HG03432 (cell line): ENCODE measurements at regions not wholly inside any gene's neighbourhood (a gene's known extent, or its start where the extent isn't known, plus 50 kb on each side); places are given as distances from the start of the nearest gene placed in this dataset.
"Not testable (repeated sequence)": the region's sequence is repeated elsewhere in the genome, so short reads cannot be mapped to it uniquely, and the experiment has no call there.

Experiments used
- ATAC-seq: cut with Tn5 transposase; IDR thresholded peaks from one replicate; pipeline ENCODE4 v1.9.1; 2021; ENCODE audit warnings: mild to moderate bottlenecking, moderate library complexity; ENCODE audit not compliant: unreplicated experiment

GRCh38 chr4:178015046-178015445 is 572.8 kb upstream of the AGA start:
- ATAC-seq: not testable (repeated sequence)

GRCh38 chr4:178026999-178027398 is 584.8 kb upstream of the AGA start:
- no peak for ATAC-seq

- ATAC-seq: no peak
Measured at GRCh38 chr4:178027796-178028195, 585.6 kb upstream of the AGA start.

- ATAC-seq: no peak
Measured at GRCh38 chr4:178028481-178028880, 586.2 kb upstream of the AGA start.

GRCh38 chr4:178037459-178038214 is 595.4 kb upstream of the AGA start:
- no peak for ATAC-seq

GRCh38 chr4:178056996-178057395 is 614.8 kb upstream of the AGA start:
- no peak for ATAC-seq

GRCh38 chr4:178063568-178063967 is 621.3 kb upstream of the AGA start:
- ATAC-seq: no peak

GRCh38 chr4:178066338-178066941 is 624.2 kb upstream of the AGA start:
- no peak for ATAC-seq

DNA sequence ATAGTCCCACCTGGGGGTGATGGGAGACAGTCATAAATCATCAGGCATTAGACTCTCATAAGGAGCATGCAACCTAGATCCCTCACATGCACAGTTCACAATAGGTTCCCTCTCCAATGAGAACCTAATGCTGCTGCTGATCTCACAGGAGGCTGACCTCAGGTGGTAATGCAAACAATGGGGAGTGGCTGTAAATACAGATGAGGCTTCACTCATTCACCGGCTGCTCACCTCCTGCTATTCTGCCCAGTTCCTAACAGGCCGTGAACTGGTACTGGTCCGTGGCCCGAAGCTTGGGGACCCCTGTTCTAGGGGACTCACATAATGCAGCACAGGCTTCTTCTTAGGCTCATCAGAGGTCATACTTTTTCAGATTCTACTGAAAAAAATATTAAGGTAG is 625.9 kb upstream of the AGA start:
- ATAC-seq: no peak

GRCh38 chr4:178070163-178070562 is 627.9 kb upstream of the AGA start:
- ATAC-seq: no peak

DNA sequence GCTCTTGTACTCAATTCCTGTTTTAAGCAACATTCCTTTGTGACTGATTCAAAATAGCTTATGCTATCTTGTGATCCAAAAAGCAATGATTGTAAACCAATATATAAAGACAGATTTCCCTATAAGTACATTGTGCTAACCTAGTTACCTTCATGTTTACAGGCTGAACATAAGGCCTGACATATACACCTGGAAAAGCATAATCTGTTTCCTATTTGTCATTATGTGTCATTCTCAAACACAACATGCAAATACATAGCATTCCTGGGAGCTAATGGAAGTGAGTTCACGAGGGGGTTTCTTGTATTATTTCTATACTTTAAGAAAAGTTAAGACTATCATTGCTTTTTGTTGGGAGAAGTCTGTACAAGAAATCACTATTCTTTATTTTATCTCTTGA is 638.1 kb upstream of the AGA start:
- no peak for ATAC-seq

GRCh38 chr4:178081176-178081575 is 638.9 kb upstream of the AGA start:
- ATAC-seq: no peak

- no peak for ATAC-seq
Measured at GRCh38 chr4:178081896-178082295, 639.7 kb upstream of the AGA start.

DNA sequence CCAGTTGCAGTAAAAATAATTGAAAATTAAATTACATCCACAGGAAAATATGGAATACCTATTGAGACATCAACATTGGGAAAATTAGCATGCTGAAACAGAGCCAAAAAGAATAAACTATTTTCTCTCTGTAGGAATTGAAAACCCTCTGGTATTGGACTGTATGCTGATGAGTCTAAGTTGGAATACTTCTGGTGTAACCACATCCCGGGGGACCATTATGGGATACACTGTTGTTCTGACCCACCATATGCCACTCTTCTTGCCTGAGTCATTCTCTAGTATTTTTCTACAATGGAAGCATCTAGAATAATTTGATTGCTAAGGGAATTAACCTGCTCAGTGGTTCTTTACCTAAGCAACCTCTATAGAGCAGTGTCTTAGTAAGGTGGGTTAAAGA is 640.7 kb upstream of the AGA start:
- ATAC-seq: no peak

GRCh38 chr4:178083968-178084367 is 641.7 kb upstream of the AGA start:
- no peak for ATAC-seq

- no peak for ATAC-seq
Measured at GRCh38 chr4:178086320-178086719, 644.1 kb upstream of the AGA start.

GRCh38 chr4:178090640-178091411 is 648.6 kb upstream of the AGA start:
- ATAC-seq: no peak

DNA sequence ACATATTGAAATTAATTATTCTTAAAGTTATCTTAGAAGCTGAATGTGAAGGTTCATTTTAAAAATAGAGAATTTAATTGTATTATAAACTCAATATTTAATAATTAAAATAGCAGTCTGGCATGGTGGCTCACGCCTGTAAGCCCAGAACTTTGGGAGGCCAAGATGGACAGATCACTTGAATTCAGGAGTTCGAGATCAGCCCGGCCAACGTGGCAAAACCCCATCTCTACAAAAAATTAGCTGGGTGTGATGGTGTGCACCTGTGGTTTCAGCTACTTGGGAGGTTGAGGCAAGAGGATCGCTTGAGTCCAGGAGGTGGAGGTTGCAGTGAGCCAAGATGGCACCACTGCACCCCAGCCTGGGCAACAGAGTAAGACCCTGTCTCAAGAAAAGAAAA is 659.9 kb upstream of the AGA start:
- ATAC-seq: no peak

DNA sequence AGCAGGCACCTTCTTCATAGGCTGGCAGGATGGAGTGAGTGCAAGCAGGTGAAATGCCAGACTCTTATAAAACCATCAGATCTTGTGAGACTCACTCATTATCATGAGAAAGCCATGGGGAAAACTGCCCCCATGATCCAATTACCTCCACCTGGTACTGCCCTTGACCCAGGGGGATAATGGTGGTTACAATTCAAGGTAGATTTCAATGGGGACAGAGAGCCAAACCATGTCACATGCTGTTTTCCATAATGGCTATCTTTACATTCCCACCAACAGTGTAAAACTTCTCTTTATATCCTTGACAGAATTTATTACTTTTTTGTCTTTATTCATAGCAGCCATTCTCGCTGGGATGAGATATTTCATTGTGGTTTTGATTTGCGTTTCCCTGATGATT is 663.0 kb upstream of the AGA start:
- no peak for ATAC-seq

DNA sequence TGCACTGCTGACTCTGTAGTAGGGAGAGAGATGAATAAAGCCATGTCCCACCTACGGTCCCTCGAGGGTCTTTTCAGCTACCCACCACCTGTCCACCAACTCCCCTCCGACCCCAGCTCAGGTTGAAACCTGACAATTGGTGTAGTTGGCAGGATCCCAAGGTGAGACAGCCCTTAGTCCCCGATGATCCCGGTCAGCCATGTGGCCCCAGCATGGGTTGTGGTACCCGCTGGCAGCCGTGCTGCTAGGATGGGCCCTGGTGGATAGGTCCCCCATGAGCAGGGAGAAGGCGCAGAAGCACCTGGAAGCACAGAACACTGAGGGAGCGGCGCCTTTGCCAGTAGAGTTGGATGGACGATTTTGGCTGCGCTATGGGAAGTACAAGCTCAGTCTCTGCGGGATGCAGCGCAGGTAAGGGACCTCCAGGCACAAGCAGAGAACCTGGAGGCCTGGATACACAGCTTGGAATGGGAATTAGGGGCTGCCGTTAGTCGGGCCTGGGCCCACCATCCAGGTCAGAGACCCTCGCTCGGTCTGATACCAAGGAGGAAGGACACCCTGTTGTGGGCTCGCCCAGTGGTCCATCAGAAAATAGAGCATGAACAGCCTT is 694.6 kb upstream of the AGA start:
- ATAC-seq: no peak

- ATAC-seq: no peak
Measured at GRCh38 chr4:178137732-178138471, 695.7 kb upstream of the AGA start.
